ENCODE measurements at regions not wholly inside any gene's neighbourhood (a gene's known extent, or its start where the extent isn't known, plus 50 kb on each side); places are given as distances from the start of the nearest gene placed in this dataset.

DNA sequence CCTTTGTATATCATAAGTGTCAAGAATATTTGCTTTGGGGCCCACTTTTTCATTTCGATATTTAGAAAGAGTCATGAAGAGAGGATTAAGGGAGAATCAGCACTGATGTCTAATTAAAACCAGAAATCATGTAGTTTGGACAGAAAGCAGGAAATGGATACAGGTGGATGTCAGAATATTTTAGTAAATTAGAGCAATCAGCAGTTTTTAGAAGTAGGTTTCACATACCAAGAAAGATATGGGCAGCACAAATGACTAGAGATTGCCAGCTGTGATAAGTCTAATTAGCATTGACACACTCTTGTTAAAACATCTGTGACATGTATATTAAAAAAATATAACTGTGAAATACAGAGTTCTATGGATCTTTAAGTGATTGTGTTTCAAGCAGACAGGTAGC, 180.8 kb upstream of the POM121L12 start:
- H3K27ac ChIP-seq (ENCODE audit: low read depth in 1 of 2, low read length in 1 of 2): no peak overlapping the region
- H3K4me1 ChIP-seq (ENCODE audit: control insufficient read depth in 2 of 2, insufficient read depth in 2 of 2, low read length in 2 of 2): no peaks in the 10 kb centered on the region
- DNase-seq (ENCODE audit: low read depth in 6 of 9, low spot score in 9 of 9): no peak
- H3K36me3 ChIP-seq (ENCODE audit: control insufficient read depth in 2 of 2, insufficient read depth in 2 of 2, low read length in 1 of 2): no peaks in the 10 kb centered on the region
- no peak overlapping the region for H3K4me3 ChIP-seq (ENCODE audit: low read length in 2 of 2)
- 50% methylated on average over 1 of the region's 1 CpG for WGBS
- no peaks in the 10 kb centered on the region for H3K27me3 ChIP-seq (ENCODE audit: control insufficient read depth in 2 of 2, insufficient read depth in 1 of 2, low read length in 1 of 2)
- H3K9me3 ChIP-seq (ENCODE audit: control insufficient read depth in 2 of 2, insufficient read depth in 1 of 2, low read length in 1 of 2): no peaks in the 10 kb centered on the region

DNA sequence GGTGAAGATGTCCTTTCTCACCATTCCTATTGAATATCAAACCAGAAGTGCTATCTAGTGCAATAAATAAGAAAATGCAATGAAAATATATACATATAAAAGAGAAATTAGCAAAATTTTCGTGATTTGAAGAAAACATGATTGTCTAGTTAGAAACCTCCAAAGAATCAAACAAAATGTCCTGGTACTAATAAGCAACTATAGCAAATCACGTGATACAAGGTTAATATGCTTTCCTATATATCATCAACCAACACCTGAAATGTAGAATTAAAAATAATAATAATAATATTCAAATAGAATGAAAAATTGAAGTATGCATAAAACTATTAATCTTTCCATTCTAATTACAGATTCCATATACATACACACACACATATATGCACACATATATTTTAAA, 183.9 kb upstream of the POM121L12 start:
- no peak overlapping the region for H3K4me3 ChIP-seq (ENCODE audit: low read length in 2 of 2)
- H3K36me3 ChIP-seq (ENCODE audit: control insufficient read depth in 2 of 2, insufficient read depth in 2 of 2, low read length in 1 of 2): no peaks in the 10 kb centered on the region
- no peaks in the 10 kb centered on the region for H3K4me1 ChIP-seq (ENCODE audit: control insufficient read depth in 2 of 2, insufficient read depth in 2 of 2, low read length in 2 of 2)
- no peak overlapping the region for H3K27ac ChIP-seq (ENCODE audit: low read depth in 1 of 2, low read length in 1 of 2)
- no peaks in the 10 kb centered on the region for H3K27me3 ChIP-seq (ENCODE audit: control insufficient read depth in 2 of 2, insufficient read depth in 1 of 2, low read length in 1 of 2)
- no peak for DNase-seq (ENCODE audit: low read depth in 6 of 9, low spot score in 9 of 9)
- H3K9me3 ChIP-seq (ENCODE audit: control insufficient read depth in 2 of 2, insufficient read depth in 1 of 2, low read length in 1 of 2): no peaks in the 10 kb centered on the region
- WGBS: 37% methylated on average over 2 of the region's 2 CpGs

DNA sequence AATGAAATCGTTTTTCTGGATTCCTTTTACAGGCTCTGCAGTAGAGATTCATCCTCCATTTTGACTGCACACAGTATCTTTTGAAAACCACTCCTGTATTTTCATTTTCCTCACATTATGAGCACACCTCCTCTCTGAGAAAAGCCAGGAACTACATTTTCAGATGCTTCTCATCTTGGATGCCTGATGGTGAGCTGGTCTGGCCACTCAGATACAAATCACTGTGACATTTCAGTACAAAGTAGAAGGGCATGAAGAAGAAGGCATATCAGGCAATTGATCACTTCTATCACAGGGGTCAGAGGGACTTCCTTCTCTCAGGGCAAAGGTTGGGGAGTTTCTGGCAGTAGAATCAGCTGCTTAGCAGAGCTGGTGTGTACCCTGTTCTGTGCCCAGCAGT, 192.0 kb upstream of the POM121L12 start:
- no peak overlapping the region for H3K4me3 ChIP-seq (ENCODE audit: low read length in 2 of 2)
- H3K27me3 ChIP-seq (ENCODE audit: control insufficient read depth in 2 of 2, insufficient read depth in 1 of 2, low read length in 1 of 2): no peaks in the 10 kb centered on the region
- no peak overlapping the region for H3K27ac ChIP-seq (ENCODE audit: low read depth in 1 of 2, low read length in 1 of 2)
- DNase-seq (ENCODE audit: low read depth in 6 of 9, low spot score in 9 of 9): no peak
- H3K36me3 ChIP-seq (ENCODE audit: control insufficient read depth in 2 of 2, insufficient read depth in 2 of 2, low read length in 1 of 2): no peaks in the 10 kb centered on the region
- H3K4me1 ChIP-seq (ENCODE audit: control insufficient read depth in 2 of 2, insufficient read depth in 2 of 2, low read length in 2 of 2): no peaks in the 10 kb centered on the region
- WGBS: 41% methylated on average over 1 of the region's 1 CpG
- H3K9me3 ChIP-seq (ENCODE audit: control insufficient read depth in 2 of 2, insufficient read depth in 1 of 2, low read length in 1 of 2): no peaks in the 10 kb centered on the region

DNA sequence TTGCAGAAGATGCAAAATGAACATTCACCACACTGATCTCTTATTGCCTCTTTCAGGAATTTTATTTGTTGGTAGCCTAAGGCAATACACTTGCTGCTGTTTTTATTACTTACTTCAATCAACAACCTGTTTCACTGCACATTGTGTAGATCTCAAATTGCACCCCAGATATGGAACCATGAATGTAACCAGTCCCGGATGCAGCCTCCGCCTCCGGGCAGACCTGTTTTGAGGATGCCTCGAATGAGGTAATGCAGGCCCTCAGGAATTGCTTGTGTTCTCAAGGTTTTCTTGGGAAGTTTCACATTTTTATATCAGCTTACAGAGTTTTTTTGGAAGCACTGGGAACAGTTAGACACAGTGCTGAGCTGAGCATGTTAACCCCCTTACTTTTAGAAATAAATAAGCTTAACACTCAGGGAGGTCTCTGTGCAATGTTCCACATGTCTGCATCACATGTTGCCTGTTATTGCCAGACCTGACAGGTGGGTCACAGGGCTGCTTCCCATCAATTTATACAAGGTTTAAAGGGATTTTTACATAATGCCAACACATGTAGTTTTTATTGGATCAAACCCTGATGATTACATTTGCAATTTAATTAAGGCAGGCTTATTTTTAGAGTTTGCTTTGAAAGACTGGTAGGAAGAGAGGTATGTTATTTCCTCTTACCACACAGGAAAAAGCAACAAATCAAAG, 193.1 kb upstream of the POM121L12 start:
- Histone ChIP-seq H3K4me1 (ENCODE audit: control insufficient read depth in 2 of 2, insufficient read depth in 2 of 2, low read length in 2 of 2) (no peaks in the 10 kb centered on the region), H3K27ac (ENCODE audit: low read depth in 1 of 2, low read length in 1 of 2) (no peak overlapping the region), H3K27me3 (ENCODE audit: control insufficient read depth in 2 of 2, insufficient read depth in 1 of 2, low read length in 1 of 2) (no peaks in the 10 kb centered on the region), H3K9me3 (ENCODE audit: control insufficient read depth in 2 of 2, insufficient read depth in 1 of 2, low read length in 1 of 2) (no peaks in the 10 kb centered on the region), H3K36me3 (ENCODE audit: control insufficient read depth in 2 of 2, insufficient read depth in 2 of 2, low read length in 1 of 2) (no peaks in the 10 kb centered on the region), H3K4me3 (ENCODE audit: low read length in 2 of 2) (no peak overlapping the region)
- no peak for DNase-seq (ENCODE audit: low read depth in 6 of 9, low spot score in 9 of 9)
- 93% methylated on average over 4 of the region's 4 CpGs for WGBS

DNA sequence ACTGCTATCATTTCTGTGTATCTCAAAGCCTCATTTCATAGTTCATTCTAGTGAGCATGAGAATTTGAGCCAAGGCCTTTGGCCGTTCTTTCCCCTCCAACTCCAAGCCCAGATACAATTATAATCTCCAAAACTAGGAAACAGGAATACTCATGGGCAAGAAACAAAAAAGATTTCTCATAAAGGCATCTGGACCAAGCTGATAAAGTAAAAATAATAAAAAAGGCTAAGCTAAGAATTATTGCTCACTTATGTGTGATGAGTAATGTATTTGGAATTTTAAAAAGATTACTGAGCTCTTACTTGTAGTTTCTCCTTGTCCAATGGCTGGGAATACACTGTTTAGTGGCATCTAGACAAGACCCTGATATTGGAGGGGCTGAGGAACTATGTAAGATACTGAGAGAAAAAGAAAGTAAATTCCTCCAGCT, 196.4 kb upstream of the POM121L12 start:
- DNase-seq (ENCODE audit: low read depth in 6 of 9, low spot score in 9 of 9): no peak

DNA sequence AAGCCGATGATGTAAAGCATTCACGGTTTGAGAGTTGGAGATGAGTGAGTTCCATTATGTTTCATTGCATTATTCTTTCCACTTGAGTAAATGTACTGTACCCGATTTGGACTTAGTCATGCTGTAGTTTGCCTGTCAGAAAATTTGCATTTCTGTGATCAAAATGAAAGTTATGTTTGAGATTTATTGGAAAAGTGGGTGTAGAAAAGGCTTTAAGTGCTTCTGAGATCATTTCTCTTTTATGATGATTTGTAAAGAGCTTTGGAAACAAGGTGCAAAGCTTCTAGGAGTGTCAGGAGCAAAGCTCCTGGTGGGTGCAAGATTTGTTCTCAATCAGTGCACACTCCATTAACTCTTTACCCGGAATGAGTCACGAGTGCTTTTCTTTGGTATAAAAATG, 204.1 kb upstream of the POM121L12 start:
- 79% methylated on average over 5 of the region's 5 CpGs for WGBS
- H3K9me3 ChIP-seq (ENCODE audit: control insufficient read depth in 2 of 2, insufficient read depth in 1 of 2, low read length in 1 of 2): no peaks in the 10 kb centered on the region
- H3K4me3 ChIP-seq (ENCODE audit: low read length in 2 of 2): no peak overlapping the region
- no peaks in the 10 kb centered on the region for H3K36me3 ChIP-seq (ENCODE audit: control insufficient read depth in 2 of 2, insufficient read depth in 2 of 2, low read length in 1 of 2)
- no peak for DNase-seq (ENCODE audit: low read depth in 6 of 9, low spot score in 9 of 9)
- H3K27me3 ChIP-seq (ENCODE audit: control insufficient read depth in 2 of 2, insufficient read depth in 1 of 2, low read length in 1 of 2): no peaks in the 10 kb centered on the region
- H3K4me1 ChIP-seq (ENCODE audit: control insufficient read depth in 2 of 2, insufficient read depth in 2 of 2, low read length in 2 of 2): no peaks in the 10 kb centered on the region
- no peak overlapping the region for H3K27ac ChIP-seq (ENCODE audit: low read depth in 1 of 2, low read length in 1 of 2)

More for the DNA sequence above, 196.4 kb upstream of the POM121L12 start:
- Histone ChIP-seq H3K4me3 (ENCODE audit: low read length in 2 of 2) (no peak overlapping the region), H3K9me3 (ENCODE audit: control insufficient read depth in 2 of 2, insufficient read depth in 1 of 2, low read length in 1 of 2) (no peaks in the 10 kb centered on the region), H3K36me3 (ENCODE audit: control insufficient read depth in 2 of 2, insufficient read depth in 2 of 2, low read length in 1 of 2) (no peaks in the 10 kb centered on the region), H3K4me1 (ENCODE audit: control insufficient read depth in 2 of 2, insufficient read depth in 2 of 2, low read length in 2 of 2) (no peaks in the 10 kb centered on the region), H3K27me3 (ENCODE audit: control insufficient read depth in 2 of 2, insufficient read depth in 1 of 2, low read length in 1 of 2) (no peaks in the 10 kb centered on the region), H3K27ac (ENCODE audit: low read depth in 1 of 2, low read length in 1 of 2) (no peak overlapping the region)
- 0% methylated on average over 1 of the region's 1 CpG for WGBS

DNA sequence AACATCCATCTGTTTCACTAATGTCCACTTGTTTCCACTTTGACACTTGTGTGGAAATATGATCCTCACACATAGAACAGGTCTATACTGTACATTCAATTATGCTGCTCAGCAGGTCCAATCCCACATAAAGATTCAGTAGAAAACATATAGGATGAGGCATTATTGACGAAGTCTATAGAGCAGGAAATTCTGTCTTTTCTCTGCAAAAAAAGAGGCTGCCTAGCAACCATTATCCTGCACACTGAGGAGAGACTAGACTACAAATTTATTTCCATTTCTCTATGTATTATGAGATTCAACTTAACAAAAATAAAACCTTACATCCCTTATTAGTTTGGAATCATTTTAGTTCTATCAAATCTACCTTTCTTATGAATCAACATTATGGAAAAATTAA, 204.6 kb upstream of the POM121L12 start:
- Histone ChIP-seq H3K27me3 (ENCODE audit: control insufficient read depth in 2 of 2, insufficient read depth in 1 of 2, low read length in 1 of 2) (no peaks in the 10 kb centered on the region), H3K9me3 (ENCODE audit: control insufficient read depth in 2 of 2, insufficient read depth in 1 of 2, low read length in 1 of 2) (no peaks in the 10 kb centered on the region), H3K36me3 (ENCODE audit: control insufficient read depth in 2 of 2, insufficient read depth in 2 of 2, low read length in 1 of 2) (no peaks in the 10 kb centered on the region), H3K4me1 (ENCODE audit: control insufficient read depth in 2 of 2, insufficient read depth in 2 of 2, low read length in 2 of 2) (no peaks in the 10 kb centered on the region), H3K4me3 (ENCODE audit: low read length in 2 of 2) (no peak overlapping the region), H3K27ac (ENCODE audit: low read depth in 1 of 2, low read length in 1 of 2) (no peak overlapping the region)
- DNase-seq (ENCODE audit: low read depth in 6 of 9, low spot score in 9 of 9): no peak
- WGBS: 93% methylated on average over 1 of the region's 1 CpG

DNA sequence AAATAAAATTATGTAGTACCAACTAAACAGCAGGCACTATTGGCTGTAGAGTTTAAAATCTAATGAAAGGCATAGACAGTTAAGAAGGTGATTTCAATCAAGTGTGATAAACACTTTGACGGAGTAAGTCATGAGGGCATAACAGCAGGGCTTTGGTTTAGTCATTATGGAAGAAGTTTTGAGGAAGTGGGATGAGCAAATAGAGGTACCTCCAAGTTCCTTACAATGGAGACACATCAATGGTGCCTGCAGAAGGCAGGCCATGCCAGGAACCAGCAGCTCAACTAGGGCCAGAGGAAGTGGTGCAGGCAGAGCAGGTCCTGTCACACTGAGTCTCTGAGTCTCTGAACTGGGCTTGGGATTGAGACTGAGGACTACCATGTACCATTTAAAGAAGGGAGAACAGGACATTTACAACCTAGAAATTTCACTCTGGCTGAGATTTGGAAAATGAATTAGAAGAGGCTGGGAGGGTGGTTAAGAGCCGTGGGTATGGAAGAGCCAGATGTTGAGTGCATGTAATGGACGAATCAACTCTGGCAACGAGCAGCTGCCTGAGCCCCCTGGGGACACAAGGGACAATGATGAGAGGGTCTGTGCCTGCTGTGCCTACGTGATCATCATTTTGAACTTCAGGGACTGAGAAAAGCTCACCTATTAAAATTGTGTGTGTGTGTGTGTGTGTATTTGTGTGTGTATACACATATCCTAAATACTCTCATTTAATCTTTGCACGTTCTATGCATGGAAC, 208.7 kb upstream of the POM121L12 start:
- WGBS: 77% methylated on average over 6 of the region's 6 CpGs

DNA sequence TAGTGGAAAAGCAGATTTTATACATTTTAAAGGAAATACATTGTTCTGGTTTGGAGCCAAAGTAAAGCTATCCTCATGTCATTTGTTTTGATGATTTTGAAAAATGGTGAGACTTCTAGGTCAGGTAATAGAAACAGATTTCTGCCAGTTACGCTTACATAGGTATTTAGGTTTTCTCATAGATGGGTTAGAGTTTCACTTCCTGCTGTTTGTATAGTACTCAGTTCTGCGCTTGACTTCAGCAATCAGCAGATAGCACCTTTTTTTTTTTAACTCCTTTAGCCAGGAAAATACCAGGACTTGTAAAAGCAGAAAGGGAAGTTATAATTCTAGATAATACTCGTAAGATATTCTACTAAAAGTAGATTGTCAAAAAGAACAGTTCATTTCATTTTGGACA, 209.8 kb upstream of the POM121L12 start:
- Histone ChIP-seq H3K27me3 (ENCODE audit: control insufficient read depth in 2 of 2, insufficient read depth in 1 of 2, low read length in 1 of 2) (no peaks in the 10 kb centered on the region), H3K27ac (ENCODE audit: low read depth in 1 of 2, low read length in 1 of 2) (no peak overlapping the region), H3K4me1 (ENCODE audit: control insufficient read depth in 2 of 2, insufficient read depth in 2 of 2, low read length in 2 of 2) (no peaks in the 10 kb centered on the region), H3K36me3 (ENCODE audit: control insufficient read depth in 2 of 2, insufficient read depth in 2 of 2, low read length in 1 of 2) (no peaks in the 10 kb centered on the region), H3K9me3 (ENCODE audit: control insufficient read depth in 2 of 2, insufficient read depth in 1 of 2, low read length in 1 of 2) (peaks cover 0 to 8% of the 10 kb centered on the region in 2 donors), H3K4me3 (ENCODE audit: low read length in 2 of 2) (no peak overlapping the region)
- no peak for DNase-seq (ENCODE audit: low read depth in 6 of 9, low spot score in 9 of 9)
- WGBS: 8% methylated on average over 3 of the region's 3 CpGs

More for the DNA sequence above, 208.7 kb upstream of the POM121L12 start:
- no peak overlapping the region for H3K4me3 ChIP-seq (ENCODE audit: low read length in 2 of 2)
- no peaks in the 10 kb centered on the region for H3K27me3 ChIP-seq (ENCODE audit: control insufficient read depth in 2 of 2, insufficient read depth in 1 of 2, low read length in 1 of 2)
- H3K36me3 ChIP-seq (ENCODE audit: control insufficient read depth in 2 of 2, insufficient read depth in 2 of 2, low read length in 1 of 2): no peaks in the 10 kb centered on the region
- H3K9me3 ChIP-seq (ENCODE audit: control insufficient read depth in 2 of 2, insufficient read depth in 1 of 2, low read length in 1 of 2): peaks cover 0 to 3% of the 10 kb centered on the region in 2 donors
- no peak overlapping the region for H3K27ac ChIP-seq (ENCODE audit: low read depth in 1 of 2, low read length in 1 of 2)
- H3K4me1 ChIP-seq (ENCODE audit: control insufficient read depth in 2 of 2, insufficient read depth in 2 of 2, low read length in 2 of 2): no peaks in the 10 kb centered on the region
- no peak for DNase-seq (ENCODE audit: low read depth in 6 of 9, low spot score in 9 of 9)

All from thymus (tissue), 11 donors.